ENCODE measurements at regions not wholly inside any gene's neighbourhood (a gene's known extent, or its start where the extent isn't known, plus 50 kb on each side); places are given as distances from the start of the nearest gene placed in this dataset.

GRCh38 chr6:120392941-120393340 is 941.3 kb downstream of the TBC1D32 start:
- H3K36me3 ChIP-seq (ENCODE audit: insufficient read depth, low read length) = no peaks in the 10 kb centered on the region
- H3K9me2 ChIP-seq (ENCODE audit: insufficient read depth, low read length) = no peaks in the 10 kb centered on the region
- H4K20me1 ChIP-seq (ENCODE audit: insufficient read depth) = no peaks in the 10 kb centered on the region
- no peaks in the 10 kb centered on the region for H3K79me2 ChIP-seq (replicated peaks; ENCODE audit: insufficient read depth, low read length)
- H3K27ac ChIP-seq (ENCODE audit: low read length) = no peak overlapping the region
- H3F3A ChIP-seq (ENCODE audit: insufficient read depth, low read length, poor library complexity, severe bottlenecking) = no peaks in the 10 kb centered on the region
- no peak overlapping the region for H2AFZ ChIP-seq (ENCODE audit: low read depth, low read length)
- H3K27me3 ChIP-seq (ENCODE audit: insufficient read depth, low read depth, low read length) = no peaks in the 10 kb centered on the region
- no peak overlapping the region for H3K9ac ChIP-seq (ENCODE audit: low read length)
- no peaks in the 10 kb centered on the region for H3K9me3 ChIP-seq (ENCODE audit: low read length)
- H3K4me3 ChIP-seq (ENCODE audit: low read length) = no peak overlapping the region
- no peak overlapping the region for H3K4me2 ChIP-seq (ENCODE audit: low read length)
- TF ChIP-seq EZH2 (IDR thresholded peaks at IDR 0.05; ENCODE audit: borderline replicate concordance, insufficient read depth, low read length, poor library complexity, severe bottlenecking) (no peak), EP300 (conservative IDR thresholded peaks at IDR 0.05; ENCODE audit: poor library complexity, severe bottlenecking) (no peak), MXI1 (conservative IDR thresholded peaks at IDR 0.05; ENCODE audit: poor library complexity, severe bottlenecking) (no peak), RAD21 (conservative IDR thresholded peaks at IDR 0.05) (no peak), REST (IDR thresholded peaks at IDR 0.05; ENCODE audit: borderline replicate concordance) (no peak), CTCF (IDR thresholded peaks at IDR 0.05; ENCODE audit: poor library complexity, severe bottlenecking) (no peak), POLR2AphosphoS5 (IDR thresholded peaks at IDR 0.05) (no peak), SMC3 (conservative IDR thresholded peaks at IDR 0.05; ENCODE audit: poor library complexity) (no peak), TAF1 (IDR thresholded peaks at IDR 0.05; ENCODE audit: low read depth) (no peak)

GRCh38 chr6:120384671-120385070 is 949.6 kb downstream of the TBC1D32 start:
- Histone ChIP-seq H3K4me3 (ENCODE audit: low read length) (no peak overlapping the region), H3K4me2 (ENCODE audit: low read length) (no peak overlapping the region), H3F3A (ENCODE audit: insufficient read depth, low read length, poor library complexity, severe bottlenecking) (no peaks in the 10 kb centered on the region), H3K9me2 (ENCODE audit: insufficient read depth, low read length) (no peaks in the 10 kb centered on the region), H4K20me1 (ENCODE audit: insufficient read depth) (no peaks in the 10 kb centered on the region), H3K9ac (ENCODE audit: low read length) (no peak overlapping the region), H3K36me3 (ENCODE audit: insufficient read depth, low read length) (no peaks in the 10 kb centered on the region), H2AFZ (ENCODE audit: low read depth, low read length) (no peak overlapping the region), H3K79me2 (replicated peaks; ENCODE audit: insufficient read depth, low read length) (no peaks in the 10 kb centered on the region), H3K27me3 (ENCODE audit: insufficient read depth, low read depth, low read length) (no peaks in the 10 kb centered on the region), H3K27ac (ENCODE audit: low read length) (no peak overlapping the region), H3K9me3 (ENCODE audit: low read length) (no peaks in the 10 kb centered on the region)
- TF ChIP-seq EZH2 (IDR thresholded peaks at IDR 0.05; ENCODE audit: borderline replicate concordance, insufficient read depth, low read length, poor library complexity, severe bottlenecking) (no peak), POLR2AphosphoS5 (IDR thresholded peaks at IDR 0.05) (no peak), CTCF (IDR thresholded peaks at IDR 0.05; ENCODE audit: poor library complexity, severe bottlenecking) (no peak), REST (IDR thresholded peaks at IDR 0.05; ENCODE audit: borderline replicate concordance) (no peak), RAD21 (conservative IDR thresholded peaks at IDR 0.05) (no peak), EP300 (conservative IDR thresholded peaks at IDR 0.05; ENCODE audit: poor library complexity, severe bottlenecking) (no peak), SMC3 (conservative IDR thresholded peaks at IDR 0.05; ENCODE audit: poor library complexity) (no peak), MXI1 (conservative IDR thresholded peaks at IDR 0.05; ENCODE audit: poor library complexity, severe bottlenecking) (no peak), TAF1 (IDR thresholded peaks at IDR 0.05; ENCODE audit: low read depth) (no peak)

Data from neural cell (in vitro differentiated cells).